ENCODE measurements at regions not wholly inside any gene's neighbourhood (a gene's known extent, or its start where the extent isn't known, plus 50 kb on each side); places are given as distances from the start of the nearest gene placed in this dataset.
"Not testable (repeated sequence)": the region's sequence is repeated elsewhere in the genome, so short reads cannot be mapped to it uniquely, and the experiment has no call there.

DNA sequence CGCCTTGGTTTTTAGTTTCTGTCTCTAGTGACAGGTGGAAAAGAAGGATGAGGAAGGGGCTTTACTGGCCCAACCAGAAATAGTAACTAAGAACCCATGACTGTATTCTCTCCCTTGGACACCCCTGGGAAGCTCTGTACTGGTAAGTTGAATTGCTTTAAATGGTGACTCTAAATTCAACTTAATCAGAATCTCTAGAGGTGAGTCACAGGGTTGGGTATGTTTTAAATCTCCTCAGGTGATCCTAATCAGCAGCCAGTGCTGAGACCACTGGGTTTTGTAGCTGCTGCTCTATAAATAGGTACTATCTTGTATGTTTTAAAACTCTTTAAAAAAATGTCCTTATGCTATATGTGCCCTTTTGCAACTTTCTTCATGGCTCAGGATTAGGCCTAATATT lies 314.0 kb upstream of the ECI2 start:
- no peak for DNase-seq

GRCh38 chr6:4448841-4449240 lies 313.5 kb upstream of the ECI2 start:
- DNase-seq = no peak

DNA sequence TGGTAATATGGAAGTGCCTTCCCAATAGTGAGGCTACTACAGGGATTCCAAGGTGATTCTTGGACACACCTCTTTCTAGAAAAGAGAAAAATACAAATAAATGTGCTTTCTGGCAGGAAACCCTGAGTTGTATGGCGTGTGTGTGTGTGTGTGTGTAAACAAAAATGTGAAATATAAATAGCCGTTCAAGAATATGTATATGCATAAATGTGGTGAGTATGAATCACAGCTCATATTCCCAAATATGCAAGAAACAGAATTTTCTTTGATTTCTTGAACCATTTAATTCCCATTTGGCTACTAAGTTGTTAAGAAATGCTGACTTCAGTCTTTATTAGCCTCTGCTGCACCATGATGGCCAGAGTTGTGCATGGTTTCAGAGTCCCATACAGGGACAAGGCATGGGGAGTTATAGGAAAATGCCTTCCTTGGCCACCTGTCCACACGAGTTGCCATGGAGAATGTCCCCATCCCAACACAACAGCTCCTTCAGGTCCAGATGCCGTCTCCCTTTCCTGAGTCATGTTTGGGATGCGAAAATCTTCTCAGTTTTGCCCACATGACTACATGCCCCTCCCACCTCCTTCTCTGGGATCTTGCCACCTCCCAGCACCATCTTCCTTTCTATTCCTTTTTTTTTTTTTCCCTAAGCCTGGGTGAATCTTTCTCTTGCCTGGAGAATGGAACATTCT lies 312.4 kb upstream of the ECI2 start:
- DNase-seq = no peak

DNA sequence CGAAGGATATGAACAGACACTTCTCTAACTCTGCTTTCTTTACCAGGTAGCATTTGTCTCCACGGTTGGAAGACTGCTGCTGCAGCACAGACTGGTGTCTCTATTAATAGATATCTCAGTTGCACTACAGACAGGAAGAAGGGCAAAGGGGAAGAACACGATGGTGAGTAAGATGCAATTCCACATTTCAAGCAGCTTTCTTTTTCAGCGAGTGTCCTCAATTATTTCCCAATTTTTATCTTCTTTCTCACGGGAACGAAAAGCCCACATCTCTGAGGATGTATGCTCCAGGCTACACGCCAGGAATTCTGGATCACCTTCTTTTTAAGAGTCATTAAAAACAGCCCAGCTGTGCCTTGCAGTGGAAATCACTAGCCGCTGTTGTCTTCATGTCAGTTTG lies 311.6 kb upstream of the ECI2 start:
- DNase-seq = peak; percentile 86

DNA sequence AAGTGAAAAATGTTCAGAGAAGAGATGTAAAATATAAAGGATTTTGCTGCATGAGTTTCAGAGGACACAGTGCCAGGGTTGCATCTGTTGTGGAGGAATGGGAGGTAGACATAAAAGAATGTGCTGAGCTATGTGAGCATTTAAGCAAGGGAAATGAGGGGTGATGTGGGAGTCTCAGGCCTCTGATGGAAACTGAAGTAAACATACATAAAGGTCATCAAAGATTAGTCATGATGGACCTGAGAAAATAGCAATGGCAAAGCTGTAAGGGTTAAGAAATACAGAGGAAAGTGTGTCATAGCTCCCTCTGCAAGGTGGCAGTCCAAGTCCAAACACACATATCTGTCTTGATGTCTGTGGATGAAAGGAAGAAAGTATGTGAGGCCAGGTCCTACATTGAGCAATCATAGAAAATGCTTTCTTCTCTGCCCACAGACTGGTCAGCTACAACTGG lies 306.6 kb upstream of the ECI2 start:
- peak; percentile 65 for DNase-seq

GRCh38 chr6:4439159-4439558 lies 303.8 kb upstream of the ECI2 start:
- no peak for DNase-seq

GRCh38 chr6:4437342-4437741 lies 302.0 kb upstream of the ECI2 start:
- no peak for DNase-seq

GRCh38 chr6:4435981-4436445 lies 300.6 kb upstream of the ECI2 start:
- DNase-seq = no peak

DNA sequence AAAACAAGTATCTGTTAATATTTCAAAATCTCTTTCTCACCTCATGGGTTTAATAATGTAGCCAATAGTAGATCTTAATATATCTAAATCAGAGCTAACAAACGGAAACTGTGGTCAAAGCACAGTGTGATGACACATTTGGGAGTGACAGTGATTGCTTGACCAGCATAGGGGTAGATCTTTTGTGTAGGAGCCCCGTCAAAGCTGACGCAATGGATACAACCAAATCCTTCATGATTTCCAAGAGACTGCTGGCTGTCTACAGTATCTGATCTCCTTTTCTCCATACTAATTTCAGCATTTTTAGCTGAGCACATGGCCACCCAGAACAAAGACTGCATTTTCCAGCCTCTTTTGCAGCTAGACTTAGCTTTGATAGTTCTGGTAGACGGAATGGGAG lies 299.3 kb upstream of the ECI2 start:
- peak; percentile 48 for DNase-seq

GRCh38 chr6:4433199-4433598 lies 297.8 kb upstream of the ECI2 start:
- no peak for DNase-seq

GRCh38 chr6:4426968-4427367 lies 291.6 kb upstream of the ECI2 start:
- DNase-seq = no peak

DNA sequence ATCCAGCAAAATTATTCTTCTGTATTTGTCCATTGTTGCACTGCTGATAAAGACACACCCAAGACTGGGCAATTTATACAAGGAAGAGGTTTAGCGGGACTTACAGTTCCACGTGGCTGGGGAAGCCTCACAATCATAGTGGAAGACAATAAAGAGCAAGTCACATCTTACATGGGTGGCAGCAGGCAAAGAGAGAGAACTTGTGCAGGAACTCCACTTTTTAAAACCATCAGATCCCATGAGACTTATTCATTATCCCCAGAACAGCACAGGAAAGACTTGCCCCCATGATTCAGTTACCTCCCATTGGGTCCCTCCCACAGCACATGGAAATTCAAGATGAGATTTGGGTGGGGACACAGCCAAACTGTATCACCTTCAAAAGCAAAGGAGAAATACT lies 286.5 kb upstream of the ECI2 start:
- DNase-seq = no peak

DNA sequence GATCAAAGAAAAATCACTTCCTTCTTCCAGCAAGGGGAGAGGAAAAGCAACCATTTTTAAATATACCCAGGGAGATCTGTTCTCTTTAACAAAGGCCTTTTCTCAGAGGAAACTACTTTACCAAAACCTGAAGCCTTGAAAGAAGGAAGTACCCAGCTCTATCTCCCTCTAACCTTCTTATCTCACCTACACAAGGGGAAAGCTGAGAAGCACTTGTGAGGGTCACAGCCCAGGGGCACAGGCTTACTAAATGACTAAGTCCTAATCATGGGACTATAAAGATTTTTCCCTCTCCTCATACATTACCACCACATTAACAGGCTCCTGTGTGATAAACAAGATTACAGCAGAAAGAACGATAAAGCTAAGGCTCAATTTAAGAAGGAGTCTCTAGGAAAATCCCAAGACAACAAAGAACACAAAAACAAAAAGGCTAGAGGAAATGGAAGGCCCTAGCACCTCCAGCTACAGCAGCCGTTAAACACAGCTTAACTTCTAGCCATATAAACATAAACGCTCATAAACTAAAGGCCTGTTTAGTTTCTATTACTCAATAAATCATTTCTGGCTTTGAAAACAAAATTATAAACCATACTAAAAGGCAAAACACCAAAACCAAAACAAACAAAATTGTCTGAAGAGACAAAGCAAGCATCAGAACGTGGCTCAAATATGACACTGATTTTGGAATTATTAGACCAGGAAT lies 284.9 kb upstream of the ECI2 start:
- no peak for DNase-seq

DNA sequence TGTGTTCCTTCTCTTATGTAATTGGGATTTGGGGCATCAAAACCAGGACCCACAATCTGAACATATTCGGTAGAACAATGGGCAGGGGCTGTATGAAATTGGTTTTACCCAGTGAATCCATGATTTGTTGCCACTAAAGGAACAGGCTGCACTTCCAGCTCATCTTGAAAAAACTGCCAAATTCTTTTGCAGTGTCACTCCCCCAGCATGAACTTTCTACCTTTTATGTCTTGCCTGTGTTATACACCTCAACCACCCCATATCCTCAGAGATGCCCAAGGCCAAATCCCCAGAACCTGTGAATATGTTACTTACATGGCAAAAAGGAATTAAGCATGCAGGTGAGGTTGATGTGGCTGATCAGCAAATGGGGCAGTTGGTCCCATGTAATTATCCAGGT lies 280.2 kb upstream of the ECI2 start:
- DNase-seq = no peak

- DNase-seq = not testable (repeated sequence)
These were observed 278.7 kb upstream of the ECI2 start for GRCh38 chr6:4414078-4414477.

DNA sequence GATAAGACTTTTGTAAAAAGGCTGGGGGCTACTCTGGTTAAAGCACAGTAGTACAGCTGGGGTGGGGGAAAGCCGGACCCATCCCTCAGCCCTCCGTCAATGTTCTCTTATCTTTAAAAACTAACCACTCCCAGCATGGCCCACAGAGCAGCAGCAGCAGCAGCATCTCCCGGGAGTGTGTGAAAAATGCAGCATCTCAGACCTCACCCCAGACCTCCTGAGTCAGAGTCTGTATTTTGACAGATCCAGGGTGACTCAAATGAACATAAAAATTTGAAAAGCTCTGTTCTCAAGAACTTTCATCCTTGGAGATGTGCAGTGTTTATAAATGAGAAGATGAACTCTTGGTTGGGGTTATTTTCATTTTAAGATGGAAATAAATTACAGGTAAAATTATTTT lies 277.7 kb upstream of the ECI2 start:
- no peak for DNase-seq

DNA sequence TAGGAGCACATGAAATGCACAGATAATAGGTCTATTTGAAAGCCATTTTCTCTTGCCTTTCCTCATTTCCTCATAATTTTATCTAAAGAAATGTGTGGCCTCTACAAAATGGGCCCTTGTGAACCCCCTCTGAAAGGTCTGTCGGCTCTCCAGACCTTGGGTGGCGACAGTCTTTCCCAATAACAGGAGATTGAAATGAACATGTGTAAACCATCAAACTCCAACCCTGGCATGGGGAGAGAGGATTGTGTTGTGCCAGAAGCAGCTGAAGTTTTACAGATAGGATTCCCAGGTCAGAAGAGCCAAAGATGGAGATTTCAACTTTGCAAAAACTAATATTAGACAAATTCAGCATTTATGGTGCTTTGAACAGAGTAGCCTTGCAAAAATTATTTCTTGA lies 277.1 kb upstream of the ECI2 start:
- DNase-seq = no peak

GRCh38 chr6:4412077-4412476 lies 276.7 kb upstream of the ECI2 start:
- DNase-seq = no peak

GRCh38 chr6:4407710-4408109 lies 272.3 kb upstream of the ECI2 start:
- DNase-seq = peak; percentile 97

- no peak for DNase-seq
These were observed 270.3 kb upstream of the ECI2 start for GRCh38 chr6:4405621-4406212.

DNA sequence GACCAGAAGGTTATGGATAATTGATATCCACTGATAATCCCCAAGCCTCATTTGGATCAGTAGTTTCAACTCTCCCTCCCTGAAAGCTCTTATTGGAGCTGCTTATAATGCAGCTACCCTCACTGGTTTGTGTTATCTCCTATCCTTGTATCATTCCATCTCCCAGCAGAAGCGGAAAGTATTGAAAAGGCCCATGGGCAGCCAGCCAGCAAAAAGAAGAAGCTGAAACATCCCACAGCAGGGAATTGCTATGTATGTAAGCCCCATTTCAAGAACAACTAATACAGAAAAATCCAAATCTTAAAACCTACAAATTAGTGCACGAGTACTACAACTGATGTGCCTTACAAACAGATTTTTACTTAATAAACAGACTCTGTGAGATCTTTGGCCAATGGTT lies 269.0 kb upstream of the ECI2 start:
- no peak for DNase-seq

- no peak for DNase-seq
These were observed 268.5 kb upstream of the ECI2 start for GRCh38 chr6:4403828-4404227.

DNA sequence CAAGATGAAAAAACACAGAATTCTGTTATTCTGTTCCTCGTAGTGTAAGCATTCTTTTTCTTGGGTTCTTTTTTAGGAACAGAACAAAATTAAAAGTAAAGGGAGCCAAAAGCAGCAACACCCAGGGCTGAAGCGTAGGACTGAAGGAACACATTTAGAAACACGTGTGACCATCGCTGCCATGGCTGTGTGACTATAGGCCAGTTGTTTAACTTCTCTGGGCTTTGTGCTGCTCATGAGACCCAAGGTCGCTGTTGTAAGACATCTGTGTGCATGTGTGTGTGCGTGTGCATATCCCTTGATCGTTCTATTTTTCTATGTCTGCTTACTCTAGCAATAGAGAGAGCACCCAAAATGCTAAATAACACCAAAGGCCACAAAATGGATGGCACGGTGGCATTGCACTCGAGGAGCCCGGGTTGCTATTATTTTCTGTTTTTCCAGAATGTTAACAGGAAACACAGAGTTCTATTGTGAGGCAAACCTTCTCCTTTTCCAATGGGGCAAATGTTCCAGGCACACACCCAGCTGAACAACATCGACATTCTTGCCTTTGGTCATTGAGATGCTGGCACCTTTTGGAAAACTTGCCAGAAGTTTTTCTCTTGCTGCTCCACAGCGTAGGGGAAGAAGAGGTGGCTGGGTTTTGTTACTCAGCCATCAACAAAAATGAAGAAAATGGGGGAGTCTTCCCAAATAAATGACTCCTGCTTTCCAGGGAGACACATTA lies 267.8 kb upstream of the ECI2 start:
- DNase-seq = no peak
